ENCODE measurements at regions not wholly inside any gene's neighbourhood (a gene's known extent, or its start where the extent isn't known, plus 50 kb on each side); places are given as distances from the start of the nearest gene placed in this dataset.

DNA sequence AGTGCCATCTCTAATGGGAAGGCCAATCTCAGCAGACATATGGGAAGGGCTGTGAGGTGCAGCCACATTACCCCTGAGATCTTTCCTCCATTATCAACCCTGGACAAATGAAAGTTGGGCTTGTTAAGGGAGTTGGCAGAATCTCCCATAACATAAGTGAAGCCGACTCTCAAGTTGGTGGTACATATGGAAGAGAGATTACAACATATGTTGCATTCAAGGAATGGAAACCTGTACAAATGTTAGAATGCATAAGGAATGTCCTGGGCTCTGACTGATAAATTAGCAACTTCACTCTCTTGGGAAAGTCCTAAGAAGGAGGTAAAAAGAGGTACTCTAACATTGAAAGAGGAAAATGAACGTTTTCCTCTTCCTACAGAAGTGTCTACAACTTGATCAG lies 288.7 kb downstream of the IL20RB start:
- Histone ChIP-seq H3K79me1 (replicated peaks; ENCODE audit: low read length, poor library complexity, severe bottlenecking) (no peaks in the 10 kb centered on the region), H3K9ac (ENCODE audit: low read length) (no peak overlapping the region), H3K14ac (ENCODE audit: low read length in 2 of 2) (no peak overlapping the region), H4K91ac (ENCODE audit: low read length) (no peak overlapping the region), H2BK15ac (ENCODE audit: low read depth, poor library complexity, severe bottlenecking) (no peak overlapping the region), H3K4me1 (ENCODE audit: control insufficient read depth, insufficient read depth, low read depth, low read length) (no peaks in the 10 kb centered on the region), H4K8ac (ENCODE audit: low read length) (no peak overlapping the region), H2BK12ac (ENCODE audit: low read length in 2 of 2) (no peak overlapping the region), H2BK120ac (ENCODE audit: low read depth, low read length) (no peak overlapping the region), H3K27me3 (ENCODE audit: control insufficient read depth in 1 of 2, insufficient read depth in 1 of 2, low read length in 2 of 2) (no peaks in the 10 kb centered on the region), H3K36me3 (ENCODE audit: control insufficient read depth in 1 of 2, insufficient read depth in 2 of 2, low read depth in 1 of 2, low read length in 2 of 2) (no peaks in the 10 kb centered on the region), H2AFZ (ENCODE audit: low read depth, low read length) (no peak overlapping the region), H2BK5ac (ENCODE audit: low read depth, low read length, poor library complexity, severe bottlenecking) (no peak overlapping the region), H3K9me3 (ENCODE audit: control insufficient read depth, low read length) (no peaks in the 10 kb centered on the region), H2AK5ac (ENCODE audit: low read length, severe bottlenecking) (no peak overlapping the region), H3K27ac (ENCODE audit: low read length, poor library complexity, severe bottlenecking) (no peak overlapping the region), H3K4ac (ENCODE audit: low read depth in 1 of 2, low read length in 2 of 2) (no peak overlapping the region), H3K18ac (ENCODE audit: low read depth in 1 of 2, low read length in 2 of 2) (no peak overlapping the region), H3K4me2 (ENCODE audit: low read length, poor library complexity, severe bottlenecking) (no peak overlapping the region), H3K4me3 (ENCODE audit: insufficient read depth in 1 of 2, low read depth in 1 of 2, low read length in 2 of 2) (no peak overlapping the region), H3K23ac (ENCODE audit: low read length in 2 of 2) (no peak overlapping the region)
- 71% methylated on average over 1 of the region's 2 CpGs for WGBS
- no peak for DNase-seq

DNA sequence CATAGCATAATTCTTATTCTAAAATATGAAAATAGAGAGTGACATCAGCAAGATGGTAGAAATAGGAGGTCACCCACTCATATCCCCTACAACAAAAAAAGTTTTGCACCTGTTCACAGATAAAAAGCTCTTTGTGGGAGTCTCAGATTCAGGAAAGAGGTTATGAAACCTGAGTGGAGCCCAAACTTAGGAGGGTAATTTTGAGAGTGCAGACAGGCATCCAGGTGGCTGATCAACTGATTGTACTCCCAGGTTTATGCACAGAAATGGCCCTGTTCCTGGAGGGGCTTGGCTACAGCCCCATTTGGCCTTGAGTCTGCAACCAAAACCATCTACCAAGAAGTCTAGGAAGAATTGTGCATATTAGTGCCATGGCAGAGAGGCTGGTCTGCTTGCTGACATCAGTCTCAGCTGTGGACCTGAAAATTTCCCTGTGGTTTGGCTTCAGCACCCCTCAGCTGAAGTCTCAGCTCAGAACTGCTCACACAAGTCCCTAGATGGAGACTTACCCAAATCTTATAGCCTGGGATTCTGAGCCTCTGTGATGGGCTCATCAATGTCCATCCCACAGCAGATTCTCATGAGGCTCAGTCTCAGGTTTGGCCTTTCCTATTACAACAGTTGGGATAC lies 291.6 kb downstream of the IL20RB start:
- Histone ChIP-seq H2BK120ac (ENCODE audit: low read depth, low read length) (no peak overlapping the region), H3K4me1 (ENCODE audit: control insufficient read depth, insufficient read depth, low read depth, low read length) (no peaks in the 10 kb centered on the region), H2BK12ac (ENCODE audit: low read length in 2 of 2) (no peak overlapping the region), H3K36me3 (ENCODE audit: control insufficient read depth in 1 of 2, insufficient read depth in 2 of 2, low read depth in 1 of 2, low read length in 2 of 2) (no peaks in the 10 kb centered on the region), H3K9me3 (ENCODE audit: control insufficient read depth, low read length) (peaks cover 5% of the 10 kb centered on the region), H2BK15ac (ENCODE audit: low read depth, poor library complexity, severe bottlenecking) (no peak overlapping the region), H3K14ac (ENCODE audit: low read length in 2 of 2) (no peak overlapping the region), H3K27me3 (ENCODE audit: control insufficient read depth in 1 of 2, insufficient read depth in 1 of 2, low read length in 2 of 2) (no peaks in the 10 kb centered on the region), H2BK5ac (ENCODE audit: low read depth, low read length, poor library complexity, severe bottlenecking) (no peak overlapping the region), H3K4ac (ENCODE audit: low read depth in 1 of 2, low read length in 2 of 2) (no peak overlapping the region), H3K79me1 (replicated peaks; ENCODE audit: low read length, poor library complexity, severe bottlenecking) (no peaks in the 10 kb centered on the region), H3K27ac (ENCODE audit: low read length, poor library complexity, severe bottlenecking) (no peak overlapping the region), H3K9ac (ENCODE audit: low read length) (no peak overlapping the region), H3K4me3 (ENCODE audit: insufficient read depth in 1 of 2, low read depth in 1 of 2, low read length in 2 of 2) (no peak overlapping the region), H4K91ac (ENCODE audit: low read length) (no peak overlapping the region), H3K18ac (ENCODE audit: low read depth in 1 of 2, low read length in 2 of 2) (no peak overlapping the region), H3K23ac (ENCODE audit: low read length in 2 of 2) (no peak overlapping the region), H4K8ac (ENCODE audit: low read length) (no peak overlapping the region), H3K4me2 (ENCODE audit: low read length, poor library complexity, severe bottlenecking) (no peak overlapping the region), H2AFZ (ENCODE audit: low read depth, low read length) (no peak overlapping the region), H2AK5ac (ENCODE audit: low read length, severe bottlenecking) (no peak overlapping the region)
- DNase-seq: no peak

DNA sequence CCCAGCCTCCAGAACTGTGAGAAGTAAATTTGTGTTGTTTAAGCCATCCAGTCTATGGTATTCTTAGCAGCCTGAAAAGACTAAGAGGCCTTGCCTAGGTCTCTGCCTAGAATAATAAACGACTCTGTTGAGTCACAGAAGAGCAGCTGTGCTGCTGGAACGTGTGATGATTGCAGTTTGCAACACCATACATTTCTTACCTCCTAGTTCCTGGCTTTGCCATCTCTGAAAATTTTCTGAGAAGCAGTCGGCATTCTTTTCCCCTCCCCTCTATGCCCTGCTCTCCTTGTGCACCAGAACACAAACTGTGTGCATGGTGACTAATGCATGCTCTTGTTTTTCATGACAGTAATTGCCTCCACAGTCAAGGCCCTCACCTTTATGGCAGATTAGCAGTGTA lies 301.3 kb downstream of the IL20RB start:
- H3K4ac ChIP-seq (ENCODE audit: low read depth in 1 of 2, low read length in 2 of 2): no peak overlapping the region
- 18% methylated on average over 3 of the region's 3 CpGs for WGBS

DNA sequence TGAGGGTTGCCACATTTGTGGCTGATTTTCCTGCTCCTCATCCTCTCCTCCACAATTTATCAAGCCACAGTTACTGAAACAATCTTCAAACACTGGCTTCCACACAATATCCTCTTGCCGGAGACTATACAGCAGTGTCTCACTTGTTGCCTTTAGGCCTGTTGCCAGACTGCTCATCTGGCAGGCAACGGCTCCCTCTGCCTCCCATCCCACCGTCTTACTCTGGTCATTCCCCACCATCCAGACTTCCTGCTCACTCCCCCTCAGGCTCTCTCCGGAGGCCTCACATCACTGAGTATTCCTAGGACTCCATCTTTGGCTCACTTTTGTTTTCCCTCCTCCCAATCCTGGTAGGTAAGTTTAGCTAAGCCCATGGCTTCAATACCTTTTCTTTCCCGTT lies 301.9 kb downstream of the IL20RB start:
- no peak overlapping the region for H3K23ac ChIP-seq (ENCODE audit: low read length in 2 of 2)
- H3K9ac ChIP-seq (ENCODE audit: low read length): no peak overlapping the region
- H3K14ac ChIP-seq (ENCODE audit: low read length in 2 of 2): no peak overlapping the region
- H3K4me1 ChIP-seq (ENCODE audit: control insufficient read depth, insufficient read depth, low read depth, low read length): no peaks in the 10 kb centered on the region
- H3K27ac ChIP-seq (ENCODE audit: low read length, poor library complexity, severe bottlenecking): no peak overlapping the region
- H3K36me3 ChIP-seq (ENCODE audit: control insufficient read depth in 1 of 2, insufficient read depth in 2 of 2, low read depth in 1 of 2, low read length in 2 of 2): no peaks in the 10 kb centered on the region
- no peak overlapping the region for H2AFZ ChIP-seq (ENCODE audit: low read depth, low read length)
- H4K8ac ChIP-seq (ENCODE audit: low read length): no peak overlapping the region
- H3K79me1 ChIP-seq (replicated peaks; ENCODE audit: low read length, poor library complexity, severe bottlenecking): no peaks in the 10 kb centered on the region
- H3K18ac ChIP-seq (ENCODE audit: low read depth in 1 of 2, low read length in 2 of 2): no peak overlapping the region
- no peak overlapping the region for H2BK12ac ChIP-seq (ENCODE audit: low read length in 2 of 2)
- no peak overlapping the region for H2BK5ac ChIP-seq (ENCODE audit: low read depth, low read length, poor library complexity, severe bottlenecking)
- no peak overlapping the region for H3K4ac ChIP-seq (ENCODE audit: low read depth in 1 of 2, low read length in 2 of 2)
- H4K91ac ChIP-seq (ENCODE audit: low read length): no peak overlapping the region
- no peak overlapping the region for H3K4me3 ChIP-seq (ENCODE audit: insufficient read depth in 1 of 2, low read depth in 1 of 2, low read length in 2 of 2)
- no peak for DNase-seq
- H3K9me3 ChIP-seq (ENCODE audit: control insufficient read depth, low read length): no peaks in the 10 kb centered on the region
- H3K27me3 ChIP-seq (ENCODE audit: control insufficient read depth in 1 of 2, insufficient read depth in 1 of 2, low read length in 2 of 2): no peaks in the 10 kb centered on the region
- no peak overlapping the region for H2BK15ac ChIP-seq (ENCODE audit: low read depth, poor library complexity, severe bottlenecking)
- H2BK120ac ChIP-seq (ENCODE audit: low read depth, low read length): no peak overlapping the region
- no peak overlapping the region for H3K4me2 ChIP-seq (ENCODE audit: low read length, poor library complexity, severe bottlenecking)
- H2AK5ac ChIP-seq (ENCODE audit: low read length, severe bottlenecking): no peak overlapping the region
- WGBS: 12% methylated on average over 4 of the region's 5 CpGs

More for the DNA sequence above, 301.3 kb downstream of the IL20RB start:
- no peak overlapping the region for H3K27ac ChIP-seq (ENCODE audit: low read length, poor library complexity, severe bottlenecking)
- H3K9ac ChIP-seq (ENCODE audit: low read length): no peak overlapping the region
- H2BK5ac ChIP-seq (ENCODE audit: low read depth, low read length, poor library complexity, severe bottlenecking): no peak overlapping the region
- H3K18ac ChIP-seq (ENCODE audit: low read depth in 1 of 2, low read length in 2 of 2): no peak overlapping the region
- H2BK12ac ChIP-seq (ENCODE audit: low read length in 2 of 2): no peak overlapping the region
- H3K23ac ChIP-seq (ENCODE audit: low read length in 2 of 2): no peak overlapping the region
- no peak overlapping the region for H2AK5ac ChIP-seq (ENCODE audit: low read length, severe bottlenecking)
- H3K9me3 ChIP-seq (ENCODE audit: control insufficient read depth, low read length): peaks cover under 1% of the 10 kb centered on the region
- H3K36me3 ChIP-seq (ENCODE audit: control insufficient read depth in 1 of 2, insufficient read depth in 2 of 2, low read depth in 1 of 2, low read length in 2 of 2): no peaks in the 10 kb centered on the region
- no peaks in the 10 kb centered on the region for H3K4me1 ChIP-seq (ENCODE audit: control insufficient read depth, insufficient read depth, low read depth, low read length)
- no peak for DNase-seq
- H2BK120ac ChIP-seq (ENCODE audit: low read depth, low read length): no peak overlapping the region
- no peak overlapping the region for H3K4me3 ChIP-seq (ENCODE audit: insufficient read depth in 1 of 2, low read depth in 1 of 2, low read length in 2 of 2)
- no peak overlapping the region for H4K91ac ChIP-seq (ENCODE audit: low read length)
- no peak overlapping the region for H4K8ac ChIP-seq (ENCODE audit: low read length)
- H3K4me2 ChIP-seq (ENCODE audit: low read length, poor library complexity, severe bottlenecking): no peak overlapping the region
- H3K79me1 ChIP-seq (replicated peaks; ENCODE audit: low read length, poor library complexity, severe bottlenecking): no peaks in the 10 kb centered on the region
- no peak overlapping the region for H3K14ac ChIP-seq (ENCODE audit: low read length in 2 of 2)
- no peak overlapping the region for H2BK15ac ChIP-seq (ENCODE audit: low read depth, poor library complexity, severe bottlenecking)
- no peak overlapping the region for H2AFZ ChIP-seq (ENCODE audit: low read depth, low read length)
- H3K27me3 ChIP-seq (ENCODE audit: control insufficient read depth in 1 of 2, insufficient read depth in 1 of 2, low read length in 2 of 2): no peaks in the 10 kb centered on the region

Data from mesenchymal stem cell (in vitro differentiated cells and primary cell).